Nephron progenitor cell (in vitro differentiated cells): ENCODE measurements at regions not wholly inside any gene's neighbourhood (a gene's known extent, or its start where the extent isn't known, plus 50 kb on each side); places are given as distances from the start of the nearest gene placed in this dataset.

Experiments used
- DNase-seq: peaks from one replicate; pipeline ENCODE4 v3.0.0; 2021
- H3K27ac Mint-ChIP-seq: 2 replicates; pipeline ENCODE4 v1.8.0; 2021; ENCODE audit warnings: mild to moderate bottlenecking, moderate library complexity, mixed read lengths
- H3K27me3 Mint-ChIP-seq: 2 replicates; pipeline ENCODE4 v1.8.0; 2021; ENCODE audit warnings: mild to moderate bottlenecking, low read depth, mixed read lengths; ENCODE audit not compliant: poor library complexity
- H3K36me3 Mint-ChIP-seq: 2 replicates; pipeline ENCODE4 v1.8.0; 2021; ENCODE audit warnings: low read depth, mixed read lengths
- H3K4me1 Mint-ChIP-seq: 2 replicates; pipeline ENCODE4 v1.8.0; 2021; ENCODE audit warnings: mixed read lengths
- H3K4me3 Mint-ChIP-seq: 2 replicates; pipeline ENCODE4 v1.8.0; 2021; ENCODE audit warnings: mild to moderate bottlenecking, moderate library complexity, mixed read lengths
- H3K9me3 Mint-ChIP-seq: 2 replicates; pipeline ENCODE4 v1.8.0; 2021; ENCODE audit warnings: mild to moderate bottlenecking, moderate library complexity, mixed read lengths
- TF ChIP-seq, protein P1 (sequence below): fragments of 200-600 bp; sonication (generic); IDR thresholded peaks from 2 replicates; pipeline ENCODE4 v1.5.0; 2021; ENCODE audit warnings: antibody characterized with exemption

DNA sequence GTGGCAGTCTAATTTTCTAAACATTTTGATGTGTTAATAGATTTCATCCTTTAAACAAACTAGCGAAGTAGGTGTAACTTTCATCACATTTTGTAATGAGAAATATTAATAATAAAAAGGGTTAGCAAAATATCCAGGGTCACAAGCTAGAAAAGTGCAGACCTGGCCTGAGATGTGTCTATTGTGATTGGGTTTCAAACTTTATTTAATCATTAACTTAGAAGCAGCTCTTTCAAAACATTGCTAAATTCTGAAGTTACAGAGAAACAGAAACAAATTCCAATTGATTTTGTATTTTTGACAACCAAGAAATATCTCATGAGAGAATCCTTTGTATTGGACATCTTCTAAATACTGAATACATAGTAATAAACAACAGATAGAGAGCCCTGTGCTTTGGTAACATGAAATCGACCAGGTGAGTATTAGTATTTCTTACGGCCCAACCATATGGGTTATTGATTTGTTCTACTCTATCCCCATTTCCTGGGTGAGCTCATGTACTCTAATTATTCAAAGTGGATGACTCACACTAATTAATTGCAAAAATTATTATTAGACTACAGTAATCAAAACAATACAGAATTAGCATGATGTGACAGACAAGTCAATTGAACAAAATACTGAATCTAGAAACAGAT lies 1093.8 kb upstream of the AGA start:
- DNase-seq = no peak
- H3K36me3 Mint-ChIP-seq = no peaks in the 10 kb centered on the region
- no peak overlapping the region for H3K27ac Mint-ChIP-seq
- H3K4me3 Mint-ChIP-seq = no peak overlapping the region
- TF ChIP-seq, protein P1, sequence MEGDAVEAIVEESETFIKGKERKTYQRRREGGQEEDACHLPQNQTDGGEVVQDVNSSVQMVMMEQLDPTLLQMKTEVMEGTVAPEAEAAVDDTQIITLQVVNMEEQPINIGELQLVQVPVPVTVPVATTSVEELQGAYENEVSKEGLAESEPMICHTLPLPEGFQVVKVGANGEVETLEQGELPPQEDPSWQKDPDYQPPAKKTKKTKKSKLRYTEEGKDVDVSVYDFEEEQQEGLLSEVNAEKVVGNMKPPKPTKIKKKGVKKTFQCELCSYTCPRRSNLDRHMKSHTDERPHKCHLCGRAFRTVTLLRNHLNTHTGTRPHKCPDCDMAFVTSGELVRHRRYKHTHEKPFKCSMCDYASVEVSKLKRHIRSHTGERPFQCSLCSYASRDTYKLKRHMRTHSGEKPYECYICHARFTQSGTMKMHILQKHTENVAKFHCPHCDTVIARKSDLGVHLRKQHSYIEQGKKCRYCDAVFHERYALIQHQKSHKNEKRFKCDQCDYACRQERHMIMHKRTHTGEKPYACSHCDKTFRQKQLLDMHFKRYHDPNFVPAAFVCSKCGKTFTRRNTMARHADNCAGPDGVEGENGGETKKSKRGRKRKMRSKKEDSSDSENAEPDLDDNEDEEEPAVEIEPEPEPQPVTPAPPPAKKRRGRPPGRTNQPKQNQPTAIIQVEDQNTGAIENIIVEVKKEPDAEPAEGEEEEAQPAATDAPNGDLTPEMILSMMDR = no peak
- H3K27me3 Mint-ChIP-seq = no peaks in the 10 kb centered on the region
- no peaks in the 10 kb centered on the region for H3K4me1 Mint-ChIP-seq
- H3K9me3 Mint-ChIP-seq = no peaks in the 10 kb centered on the region

DNA sequence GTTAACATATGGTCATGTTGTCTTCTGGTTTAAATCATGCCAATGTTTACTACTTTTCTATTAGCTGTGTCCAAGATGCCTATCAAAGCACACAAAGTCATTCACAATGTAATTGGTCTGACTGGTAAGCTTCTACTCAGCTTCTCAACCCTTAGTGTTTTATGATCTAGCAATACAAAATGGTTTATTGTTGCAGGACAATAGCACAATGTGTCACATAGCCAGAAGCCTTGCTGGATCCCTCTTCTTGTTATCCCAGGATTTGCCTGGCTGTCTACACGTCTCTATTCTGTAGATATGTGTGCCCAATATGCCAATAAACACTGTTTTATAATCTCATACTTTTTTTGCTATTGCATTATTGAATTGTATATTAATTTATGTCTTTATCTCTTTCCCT lies 1111.0 kb upstream of the AGA start:
- no peak overlapping the region for H3K4me3 Mint-ChIP-seq
- no peaks in the 10 kb centered on the region for H3K27me3 Mint-ChIP-seq
- DNase-seq = no peak
- no peak overlapping the region for H3K27ac Mint-ChIP-seq
- H3K36me3 Mint-ChIP-seq = no peaks in the 10 kb centered on the region
- TF ChIP-seq, protein P1 = no peak
- no peaks in the 10 kb centered on the region for H3K4me1 Mint-ChIP-seq
- H3K9me3 Mint-ChIP-seq = no peaks in the 10 kb centered on the region

DNA sequence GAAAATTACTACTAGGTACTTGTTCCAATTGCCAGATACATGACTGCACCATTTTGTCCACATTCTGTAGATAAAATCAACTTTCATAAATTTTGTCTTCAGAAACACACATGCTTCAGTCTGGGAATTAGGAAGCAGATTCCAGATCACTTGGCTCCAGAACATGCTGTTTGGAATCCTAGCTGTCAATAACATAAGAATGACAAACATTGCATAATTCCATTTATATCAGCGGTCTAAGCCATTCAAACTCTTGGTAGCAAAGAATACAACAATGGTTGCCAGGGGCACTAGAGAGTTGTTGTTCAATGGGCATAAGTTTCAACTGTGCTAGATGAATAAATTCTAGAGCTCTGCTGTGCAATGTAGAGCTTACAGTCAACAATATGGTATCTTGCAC lies 1112.1 kb upstream of the AGA start:
- H3K4me1 Mint-ChIP-seq = no peaks in the 10 kb centered on the region
- no peaks in the 10 kb centered on the region for H3K36me3 Mint-ChIP-seq
- H3K27me3 Mint-ChIP-seq = no peaks in the 10 kb centered on the region
- H3K9me3 Mint-ChIP-seq = no peaks in the 10 kb centered on the region
- no peak for DNase-seq
- H3K4me3 Mint-ChIP-seq = no peak overlapping the region
- no peak overlapping the region for H3K27ac Mint-ChIP-seq
- TF ChIP-seq, protein P1 = no peak

DNA sequence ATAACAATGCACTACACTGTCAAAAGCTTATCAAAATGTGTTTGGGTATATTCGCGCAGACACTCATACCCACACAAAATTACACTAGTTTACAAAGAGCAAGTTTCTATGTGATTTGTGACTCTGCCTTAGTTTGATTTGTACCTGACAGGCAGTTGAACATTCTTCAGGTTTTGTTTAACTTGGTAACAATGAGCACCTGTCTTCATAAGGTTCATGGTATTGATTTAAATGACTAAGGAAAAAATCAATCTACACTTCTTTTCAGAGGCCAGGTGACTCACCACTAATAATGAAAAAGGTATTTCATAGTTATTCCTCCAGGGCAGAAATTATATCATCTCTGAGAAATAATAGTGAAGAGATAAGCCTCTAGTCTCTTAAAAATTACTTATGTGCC lies 1114.6 kb upstream of the AGA start:
- no peaks in the 10 kb centered on the region for H3K27me3 Mint-ChIP-seq
- H3K4me1 Mint-ChIP-seq = no peaks in the 10 kb centered on the region
- H3K27ac Mint-ChIP-seq = no peak overlapping the region
- no peaks in the 10 kb centered on the region for H3K9me3 Mint-ChIP-seq
- no peak for DNase-seq
- no peak overlapping the region for H3K4me3 Mint-ChIP-seq
- TF ChIP-seq, protein P1 = no peak
- H3K36me3 Mint-ChIP-seq = no peaks in the 10 kb centered on the region

DNA sequence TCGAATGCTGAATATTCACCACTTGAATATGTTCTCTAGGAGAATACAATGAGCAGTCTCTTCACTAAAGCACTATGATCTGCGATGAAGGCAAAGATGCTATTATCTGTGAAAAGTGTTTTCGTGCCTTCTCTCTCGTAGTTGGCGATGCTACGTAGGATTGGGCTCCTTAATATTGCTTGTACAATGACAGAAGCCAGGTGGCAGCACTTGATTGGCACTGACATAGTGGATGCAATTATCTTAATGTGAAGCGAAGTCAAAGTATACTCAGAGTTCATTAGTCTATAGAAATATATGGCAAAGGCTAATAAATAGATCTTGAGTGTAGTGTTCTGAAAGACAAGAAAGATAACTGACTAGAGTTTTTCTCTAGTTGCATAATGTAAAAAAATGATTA lies 1135.7 kb upstream of the AGA start:
- Mint-ChIP-seq H3K36me3 (no peaks in the 10 kb centered on the region), H3K9me3 (no peaks in the 10 kb centered on the region), H3K27me3 (no peaks in the 10 kb centered on the region), H3K27ac (no peak overlapping the region), H3K4me1 (no peaks in the 10 kb centered on the region), H3K4me3 (no peak overlapping the region)
- DNase-seq = no peak
- TF ChIP-seq, protein P1 = peak; percentile 33

DNA sequence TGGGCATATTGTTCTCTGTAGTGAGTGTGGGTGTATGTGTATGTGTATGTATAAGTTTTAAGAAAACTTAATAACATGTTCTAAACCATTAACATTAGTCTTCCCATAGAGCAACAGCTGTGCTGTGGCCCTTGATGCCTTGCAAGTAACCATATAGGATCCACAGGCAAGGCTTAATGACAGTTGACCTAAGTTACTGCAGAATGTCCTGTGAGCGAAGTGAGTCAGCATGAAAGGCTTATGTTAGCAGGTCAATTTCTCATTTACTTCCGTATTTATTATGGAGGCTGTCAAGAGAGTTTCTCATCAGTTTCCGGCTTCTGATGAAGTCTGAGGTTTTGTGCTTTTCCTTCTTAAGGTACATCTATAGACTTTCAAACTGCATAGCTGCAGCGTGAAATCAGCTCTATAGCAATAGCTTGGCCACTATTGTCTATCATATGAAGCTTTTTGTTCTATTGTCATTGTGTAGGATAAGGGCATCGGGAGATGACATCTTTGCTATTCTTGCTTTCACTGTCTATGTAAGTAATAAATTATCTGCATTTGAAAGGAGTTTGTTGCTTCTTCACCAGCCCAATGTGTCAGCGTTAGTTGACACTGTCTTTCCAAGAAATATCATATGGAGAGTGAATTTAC lies 1153.4 kb upstream of the AGA start:
- Mint-ChIP-seq H3K36me3 (no peaks in the 10 kb centered on the region), H3K27ac (no peak overlapping the region), H3K4me3 (no peak overlapping the region), H3K4me1 (no peaks in the 10 kb centered on the region), H3K9me3 (no peaks in the 10 kb centered on the region), H3K27me3 (no peaks in the 10 kb centered on the region)
- TF ChIP-seq, protein P1 = no peak
- DNase-seq = no peak
